Fibroblast of lung (primary cell): ENCODE measurements at regions not wholly inside any gene's neighbourhood (a gene's known extent, or its start where the extent isn't known, plus 50 kb on each side); places are given as distances from the start of the nearest gene placed in this dataset.

ENCODE experiments used
- EZH2 ChIP-seq: IDR thresholded peaks from 2 replicates; pipeline ENCODE4 v1.5.1; 2012; ENCODE audit warnings: low read length, control low read depth, mild to moderate bottlenecking; ENCODE audit errors: missing control alignments
- TF ChIP-seq, protein P1 (sequence below), 2 donors: IDR thresholded peaks in 1 of 2; conservative IDR thresholded peaks in 1 of 2; 1 replicate in 1 of 2; 2 replicates in 1 of 2; pipeline ENCODE4 v1.5.1; 2011 to 2012; ENCODE audit warnings: low read length in 2 of 2, control low read depth in 1 of 2, inconsistent platforms in 1 of 2, low read depth in 1 of 2, mild to moderate bottlenecking in 1 of 2

- TF ChIP-seq, protein P1, sequence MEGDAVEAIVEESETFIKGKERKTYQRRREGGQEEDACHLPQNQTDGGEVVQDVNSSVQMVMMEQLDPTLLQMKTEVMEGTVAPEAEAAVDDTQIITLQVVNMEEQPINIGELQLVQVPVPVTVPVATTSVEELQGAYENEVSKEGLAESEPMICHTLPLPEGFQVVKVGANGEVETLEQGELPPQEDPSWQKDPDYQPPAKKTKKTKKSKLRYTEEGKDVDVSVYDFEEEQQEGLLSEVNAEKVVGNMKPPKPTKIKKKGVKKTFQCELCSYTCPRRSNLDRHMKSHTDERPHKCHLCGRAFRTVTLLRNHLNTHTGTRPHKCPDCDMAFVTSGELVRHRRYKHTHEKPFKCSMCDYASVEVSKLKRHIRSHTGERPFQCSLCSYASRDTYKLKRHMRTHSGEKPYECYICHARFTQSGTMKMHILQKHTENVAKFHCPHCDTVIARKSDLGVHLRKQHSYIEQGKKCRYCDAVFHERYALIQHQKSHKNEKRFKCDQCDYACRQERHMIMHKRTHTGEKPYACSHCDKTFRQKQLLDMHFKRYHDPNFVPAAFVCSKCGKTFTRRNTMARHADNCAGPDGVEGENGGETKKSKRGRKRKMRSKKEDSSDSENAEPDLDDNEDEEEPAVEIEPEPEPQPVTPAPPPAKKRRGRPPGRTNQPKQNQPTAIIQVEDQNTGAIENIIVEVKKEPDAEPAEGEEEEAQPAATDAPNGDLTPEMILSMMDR (conservative IDR thresholded peaks at IDR 0.05 in 1 of 2, IDR thresholded peaks at IDR 0.05 in 1 of 2; ENCODE audit: low read depth in 1 of 2, low read length in 2 of 2) = no peak
- TF ChIP-seq EZH2 = no peak
Measured at GRCh38 chr7:42729053-42729765, 182.7 kb downstream of the C7orf25 start.
